Esophagus squamous epithelium (tissue), 5 donors: ENCODE measurements at regions not wholly inside any gene's neighbourhood (a gene's known extent, or its start where the extent isn't known, plus 50 kb on each side); places are given as distances from the start of the nearest gene placed in this dataset.

Experiments
- DNase-seq: peaks from one replicate; lab custom pipeline; 2025; lab: John Stamatoyannopoulos, UW
- H3K27ac ChIP-seq, 4 donors: fragments of 200-600 bp; sonication (generic); one replicate each; pipeline ENCODE4 v1.5.1; 2016 to 2019; ENCODE audit warnings: mild to moderate bottlenecking in 1 of 4
- H3K27me3 ChIP-seq, 4 donors: fragments of 200-600 bp; sonication (generic); 1 replicate in 3 of 4; 2 replicates in 1 of 4; pipeline versions ENCODE4 v1.5.1 to v1.6.0; 2017 to 2021; ENCODE audit warnings: antibody characterized with exemption in 1 of 4
- H3K36me3 ChIP-seq, 3 donors: fragments of 200-600 bp; sonication (generic); one replicate each; pipeline ENCODE4 v1.5.1; 2016 to 2019
- H3K4me1 ChIP-seq, 3 donors: fragments of 200-600 bp; sonication (generic); one replicate each; pipeline ENCODE4 v1.5.1; 2017 to 2019
- H3K4me3 ChIP-seq, 4 donors: fragments of 200-600 bp; sonication (generic); 1 replicate in 3 of 4; 2 replicates in 1 of 4; pipeline ENCODE4 v1.5.1; 2016 to 2019; ENCODE audit warnings: mild to moderate bottlenecking in 2 of 4, moderate library complexity in 1 of 4
- H3K9me3 ChIP-seq, 3 donors: fragments of 200-600 bp; sonication (generic); one replicate each; pipeline ENCODE4 v1.5.1; 2016 to 2019
- CTCF ChIP-seq, 6 experiments: fragments of 450-650 bp in 4 of 6; fragments of 200-600 bp in 2 of 6; sonication (generic) in 2 of 6; IDR thresholded peaks; one replicate each; pipeline ENCODE4 v1.5.1; 2016 to 2019; ENCODE audit warnings: antibody characterized with exemption in 6 of 6, mild to moderate bottlenecking in 4 of 6, moderate library complexity in 4 of 6
- POLR2A ChIP-seq, 4 donors: fragments of 450-650 bp; IDR thresholded peaks; one replicate each; pipeline ENCODE4 v1.6.1; 2017; ENCODE audit warnings: antibody characterized with exemption in 4 of 4, mild to moderate bottlenecking in 4 of 4, moderate library complexity in 3 of 4
- WGBS, 2 donors: methylation state at CpG; one replicate each; pipeline ENCODE4 v1.1.5; 2018; 5-methylcytosine and 5-hydroxymethylcytosine counted together
- intact Hi-C: fragments of 100-400 bp; cut with DNase I; formaldehyde crosslinking; loops from one replicate; pipeline ENCODE4 v1.15.0; 2022
- donor health status: DM: yes; HTN: yes; CAD: no.

DNA sequence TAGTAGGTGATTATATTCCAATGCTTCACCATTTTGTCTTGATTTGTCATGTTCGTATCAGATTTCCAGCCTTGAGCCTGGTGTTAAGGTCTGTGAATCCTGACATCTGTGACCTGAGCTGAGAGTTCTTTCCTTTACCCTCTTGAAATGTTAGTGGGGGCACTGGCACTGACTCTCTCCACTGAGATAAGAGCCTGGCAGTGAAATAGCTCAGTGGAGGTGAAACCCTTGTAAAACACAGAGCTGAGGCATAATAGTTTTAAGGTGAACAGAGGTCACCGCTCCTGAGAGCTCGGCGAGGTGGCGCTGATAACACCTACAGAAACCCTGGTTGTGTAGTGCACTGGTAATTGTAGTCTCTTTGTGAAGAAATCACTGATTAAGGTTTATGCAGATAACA is 748.2 kb downstream of the DIAPH3 start:
- TF ChIP-seq CTCF (IDR thresholded peaks at IDR 0.05) = no peak
- no peak for TF ChIP-seq POLR2A (IDR thresholded peaks at IDR 0.05)
- intact Hi-C loops = no loop called here
- H3K27ac ChIP-seq = no peak overlapping the region
- 81 to 89% methylated on average over 5 of the region's 5 CpGs for WGBS, 2 donors
- no peaks in the 10 kb centered on the region for H3K27me3 ChIP-seq
- no peak overlapping the region for H3K4me3 ChIP-seq
- no peaks in the 10 kb centered on the region for H3K36me3 ChIP-seq
- no peaks in the 10 kb centered on the region for H3K9me3 ChIP-seq
- H3K4me1 ChIP-seq = no peaks in the 10 kb centered on the region
- no peak for DNase-seq

DNA sequence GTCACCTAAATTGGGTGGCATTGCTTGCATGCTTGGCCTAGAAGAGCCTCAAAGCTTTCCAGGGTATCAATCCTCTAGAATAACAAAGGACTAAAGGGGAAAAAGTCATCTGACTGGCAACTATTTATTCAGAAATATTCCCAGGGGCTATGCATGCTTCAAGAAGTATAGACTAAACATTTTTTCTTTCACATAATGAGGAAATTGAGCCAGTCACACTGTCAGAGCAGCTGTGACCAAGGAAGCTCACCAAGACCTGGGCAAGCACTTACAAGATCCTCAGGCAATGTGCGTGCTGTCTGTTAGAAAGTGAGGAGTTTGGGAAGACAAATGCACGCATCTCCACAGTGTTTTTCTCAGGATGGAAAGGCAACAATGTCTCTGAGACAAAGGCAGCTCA is 747.2 kb downstream of the DIAPH3 start:
- no peak for DNase-seq
- intact Hi-C loops = no loop called here
- Histone ChIP-seq H3K4me1 (no peaks in the 10 kb centered on the region), H3K9me3 (no peaks in the 10 kb centered on the region), H3K27ac (no peak overlapping the region), H3K36me3 (no peaks in the 10 kb centered on the region), H3K27me3 (no peaks in the 10 kb centered on the region), H3K4me3 (no peak overlapping the region)
- 22 to 77% methylated on average over 2 of the region's 2 CpGs for WGBS, 2 donors
- TF ChIP-seq CTCF (IDR thresholded peaks at IDR 0.05) = no peak
- no peak for TF ChIP-seq POLR2A (IDR thresholded peaks at IDR 0.05)

- TF ChIP-seq POLR2A (IDR thresholded peaks at IDR 0.05) (no peak), CTCF (IDR thresholded peaks at IDR 0.05) (no peak)
- H3K9me3 ChIP-seq = no peaks in the 10 kb centered on the region
- DNase-seq = no peak
- WGBS, 2 donors = 45 to 47% methylated on average over 4 of the region's 4 CpGs
- H3K4me3 ChIP-seq = no peak overlapping the region
- no peaks in the 10 kb centered on the region for H3K27me3 ChIP-seq
- H3K36me3 ChIP-seq = no peaks in the 10 kb centered on the region
- no peak overlapping the region for H3K27ac ChIP-seq
- no peaks in the 10 kb centered on the region for H3K4me1 ChIP-seq
- intact Hi-C loops = no loop called here
Measured at GRCh38 chr13:59422646-59423045, 741.1 kb downstream of the DIAPH3 start.

- H3K27me3 ChIP-seq = no peaks in the 10 kb centered on the region
Measured at GRCh38 chr13:59423708-59424340, 739.9 kb downstream of the DIAPH3 start.

GRCh38 chr13:59424661-59425060 is 739.1 kb downstream of the DIAPH3 start:
- TF ChIP-seq POLR2A (IDR thresholded peaks at IDR 0.05) (no peak), CTCF (IDR thresholded peaks at IDR 0.05) (no peak)
- H3K4me3 ChIP-seq = no peak overlapping the region
- no peaks in the 10 kb centered on the region for H3K4me1 ChIP-seq
- 62 to 68% methylated on average over 2 of the region's 2 CpGs for WGBS, 2 donors
- DNase-seq = no peak
- no peaks in the 10 kb centered on the region for H3K36me3 ChIP-seq
- intact Hi-C loops = no loop called here
- H3K27ac ChIP-seq = no peak overlapping the region
- no peaks in the 10 kb centered on the region for H3K27me3 ChIP-seq
- no peaks in the 10 kb centered on the region for H3K9me3 ChIP-seq

More at GRCh38 chr13:59423708-59424340, 739.9 kb downstream of the DIAPH3 start:
- Histone ChIP-seq H3K4me1 (no peaks in the 10 kb centered on the region), H3K27ac (no peak overlapping the region), H3K4me3 (no peak overlapping the region), H3K9me3 (no peaks in the 10 kb centered on the region), H3K36me3 (no peaks in the 10 kb centered on the region)
- DNase-seq = no peak
- intact Hi-C loops = no loop called here
- TF ChIP-seq CTCF (IDR thresholded peaks at IDR 0.05) = no peak
- TF ChIP-seq POLR2A (IDR thresholded peaks at IDR 0.05) = no peak
- 44 to 53% methylated on average over 4 of the region's 4 CpGs for WGBS, 2 donors
